VCaP (cell line): ENCODE measurements at regions not wholly inside any gene's neighbourhood (a gene's known extent, or its start where the extent isn't known, plus 50 kb on each side); places are given as distances from the start of the nearest gene placed in this dataset.

Source experiments
- H3K27ac ChIP-seq: fragments of 450-650 bp; 2 replicates; pipeline ENCODE4 v1.5.1; 2017
- TF ChIP-seq, protein P1 (sequence below): fragments of 450-650 bp; conservative IDR thresholded peaks from 2 replicates; pipeline ENCODE4 v1.5.1; 2017; ENCODE audit warnings: mild to moderate bottlenecking, moderate library complexity

DNA sequence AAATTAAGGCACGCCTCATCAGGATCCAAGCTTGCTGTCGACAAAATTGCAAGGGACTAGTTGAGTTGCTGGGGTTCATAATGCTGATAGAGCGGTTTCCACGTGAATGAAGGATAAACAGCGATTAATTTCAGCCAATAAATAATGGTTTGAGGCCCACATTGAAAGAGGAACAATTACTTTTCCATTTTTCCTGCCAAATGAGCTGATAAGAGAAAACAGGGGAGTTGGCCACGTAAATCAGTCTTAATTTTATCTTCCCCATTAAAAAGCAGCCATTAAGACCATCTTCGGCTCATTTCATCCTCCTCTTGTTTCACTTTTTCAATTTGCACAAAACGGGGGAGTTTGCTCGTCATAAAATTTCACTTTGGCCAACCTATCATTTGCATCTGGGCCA lies 235.5 kb upstream of the RRP15 start:
- TF ChIP-seq, protein P1, sequence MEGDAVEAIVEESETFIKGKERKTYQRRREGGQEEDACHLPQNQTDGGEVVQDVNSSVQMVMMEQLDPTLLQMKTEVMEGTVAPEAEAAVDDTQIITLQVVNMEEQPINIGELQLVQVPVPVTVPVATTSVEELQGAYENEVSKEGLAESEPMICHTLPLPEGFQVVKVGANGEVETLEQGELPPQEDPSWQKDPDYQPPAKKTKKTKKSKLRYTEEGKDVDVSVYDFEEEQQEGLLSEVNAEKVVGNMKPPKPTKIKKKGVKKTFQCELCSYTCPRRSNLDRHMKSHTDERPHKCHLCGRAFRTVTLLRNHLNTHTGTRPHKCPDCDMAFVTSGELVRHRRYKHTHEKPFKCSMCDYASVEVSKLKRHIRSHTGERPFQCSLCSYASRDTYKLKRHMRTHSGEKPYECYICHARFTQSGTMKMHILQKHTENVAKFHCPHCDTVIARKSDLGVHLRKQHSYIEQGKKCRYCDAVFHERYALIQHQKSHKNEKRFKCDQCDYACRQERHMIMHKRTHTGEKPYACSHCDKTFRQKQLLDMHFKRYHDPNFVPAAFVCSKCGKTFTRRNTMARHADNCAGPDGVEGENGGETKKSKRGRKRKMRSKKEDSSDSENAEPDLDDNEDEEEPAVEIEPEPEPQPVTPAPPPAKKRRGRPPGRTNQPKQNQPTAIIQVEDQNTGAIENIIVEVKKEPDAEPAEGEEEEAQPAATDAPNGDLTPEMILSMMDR: no peak
- H3K27ac ChIP-seq: no peak overlapping the region

DNA sequence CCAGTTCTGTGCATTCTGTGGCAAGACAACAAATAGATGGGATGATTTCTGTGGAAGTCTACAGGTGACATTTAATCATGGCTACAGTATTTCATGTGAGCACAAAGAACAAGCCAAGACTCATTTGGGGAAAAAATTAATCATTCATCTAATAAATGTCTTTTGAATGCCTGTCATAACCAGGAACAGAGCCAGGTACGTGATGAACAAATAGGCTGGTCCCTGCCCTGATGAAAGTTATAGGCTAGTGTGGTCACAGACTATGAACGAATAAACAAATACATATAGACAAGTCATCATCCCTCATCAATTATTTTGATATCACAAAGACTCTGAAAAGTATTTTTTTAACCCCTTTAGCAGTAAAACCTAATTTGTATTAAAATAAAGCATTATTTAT lies 226.4 kb upstream of the RRP15 start:
- TF ChIP-seq, protein P1: no peak
- H3K27ac ChIP-seq: no peak overlapping the region

DNA sequence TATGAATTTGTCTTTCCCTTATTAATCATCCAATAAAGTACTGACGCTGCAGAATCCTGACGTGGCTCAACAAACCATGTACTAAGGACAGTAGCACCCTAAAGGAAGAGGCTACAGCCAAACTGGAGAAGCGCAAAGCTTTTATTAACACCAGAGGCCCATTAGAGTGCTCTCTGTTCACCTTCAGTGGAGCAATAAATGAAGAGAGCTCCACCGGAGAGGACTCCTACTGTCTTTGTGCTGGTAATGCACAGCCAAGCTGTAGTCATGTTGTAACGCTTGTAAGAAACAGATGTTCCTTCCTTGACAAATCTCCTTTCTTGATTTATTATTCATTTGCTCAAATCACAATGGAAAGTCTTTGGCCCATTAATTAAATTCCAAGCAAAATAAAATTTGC lies 220.7 kb upstream of the RRP15 start:
- TF ChIP-seq, protein P1: no peak
- H3K27ac ChIP-seq: no peak overlapping the region

DNA sequence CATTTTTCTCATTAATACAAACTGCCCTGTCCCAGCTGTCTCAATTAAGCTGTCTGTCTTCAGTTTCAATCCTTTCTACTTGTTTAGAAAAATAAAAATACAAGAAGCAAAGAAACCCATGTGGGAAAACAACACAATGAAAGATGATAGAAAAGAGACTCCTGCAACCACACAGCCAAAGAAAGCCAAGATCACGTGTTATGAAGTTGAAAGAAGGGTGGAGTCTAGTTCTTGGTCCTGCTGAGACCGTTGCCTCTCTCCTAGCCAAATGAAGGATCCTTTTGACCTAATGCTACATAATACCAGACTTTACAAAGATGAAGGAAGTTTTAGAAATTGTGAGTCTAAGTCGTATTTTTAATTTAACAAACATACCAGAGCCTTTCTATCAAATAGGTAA lies 218.8 kb upstream of the RRP15 start:
- H3K27ac ChIP-seq: no peak overlapping the region
- TF ChIP-seq, protein P1: no peak

DNA sequence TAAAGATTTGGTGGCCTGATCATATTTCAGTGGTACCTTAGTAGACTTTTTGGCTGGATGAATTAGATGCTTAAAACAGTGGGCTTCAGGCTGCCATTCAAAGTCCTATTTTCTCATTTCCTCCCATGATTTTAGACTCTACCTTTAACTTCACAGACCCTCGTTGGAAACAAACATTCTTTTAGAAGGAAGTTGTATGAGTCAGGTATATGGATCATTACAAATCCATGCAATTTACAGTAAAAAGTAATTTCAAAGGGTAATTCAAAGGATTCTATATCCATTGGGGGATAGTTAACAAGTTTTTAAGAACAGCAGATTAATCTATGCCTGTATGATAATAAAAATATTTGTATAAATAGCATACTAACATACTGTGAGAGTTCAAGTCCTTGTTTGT lies 216.9 kb upstream of the RRP15 start:
- H3K27ac ChIP-seq: no peak overlapping the region
- TF ChIP-seq, protein P1: no peak

DNA sequence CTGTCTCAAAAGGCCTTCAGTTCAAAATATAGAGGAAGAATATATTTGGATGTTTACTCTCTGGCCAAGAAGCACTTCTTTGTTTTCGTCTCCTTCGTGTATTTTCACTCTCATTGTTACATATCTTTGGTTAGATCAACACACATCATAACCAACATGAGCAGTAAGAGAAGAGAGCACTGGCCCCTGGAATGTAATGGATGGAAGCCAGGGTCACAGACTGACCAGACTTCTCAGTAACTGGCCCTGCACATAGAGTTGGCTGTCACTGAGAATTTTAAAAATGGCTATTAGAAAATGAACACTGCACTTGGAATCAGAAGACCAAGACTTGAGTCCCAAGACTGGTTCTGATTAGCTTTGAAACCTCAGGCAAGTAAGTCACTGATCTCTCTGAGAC lies 215.9 kb upstream of the RRP15 start:
- H3K27ac ChIP-seq: no peak overlapping the region
- TF ChIP-seq, protein P1: no peak

DNA sequence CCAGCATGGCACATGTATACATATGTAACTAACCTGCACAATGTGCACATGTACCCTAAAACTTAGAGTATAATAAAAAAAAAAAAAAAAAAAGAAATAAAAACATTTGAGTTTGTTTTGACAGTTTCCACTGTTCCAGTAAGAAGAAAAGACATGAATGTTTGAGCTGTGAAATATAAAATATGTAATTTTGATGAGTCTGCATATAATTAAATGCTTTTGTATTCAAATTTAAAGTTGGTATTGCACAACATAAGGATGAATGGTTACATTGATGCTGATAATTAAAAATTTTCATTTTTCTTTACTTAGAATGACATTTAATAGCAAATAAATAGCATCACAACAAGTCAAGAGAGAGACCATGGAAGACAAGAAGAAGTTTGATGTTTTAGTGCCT lies 212.0 kb upstream of the RRP15 start:
- H3K27ac ChIP-seq: no peak overlapping the region
- TF ChIP-seq, protein P1: no peak

DNA sequence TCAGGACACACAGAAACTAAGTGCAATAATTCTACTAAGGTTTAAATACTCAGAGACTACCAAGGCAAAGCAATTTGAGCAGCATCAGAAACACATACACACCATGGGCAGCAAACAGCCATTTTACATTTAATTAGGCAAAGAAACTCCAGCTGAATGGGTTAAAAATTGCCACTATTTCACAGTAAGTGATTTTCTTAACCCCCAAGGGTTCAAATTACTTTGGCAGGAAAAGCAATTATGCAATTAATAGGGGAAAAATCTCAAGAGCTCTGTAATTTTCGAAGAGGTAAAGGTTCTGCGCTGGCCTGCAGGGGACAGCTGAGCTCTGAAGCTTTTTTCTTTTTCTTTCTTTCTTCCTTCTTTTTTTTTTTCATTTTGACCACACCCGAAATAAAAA lies 206.2 kb upstream of the RRP15 start:
- H3K27ac ChIP-seq: no peak overlapping the region
- TF ChIP-seq, protein P1: no peak
